Fibroblast of skin of abdomen (primary cell): ENCODE measurements at regions not wholly inside any gene's neighbourhood (a gene's known extent, or its start where the extent isn't known, plus 50 kb on each side); places are given as distances from the start of the nearest gene placed in this dataset.
"Not testable (repeated sequence)": the region's sequence is repeated elsewhere in the genome, so short reads cannot be mapped to it uniquely, and the experiment has no call there.

Experiments
- DNase-seq: peaks from one replicate; pipeline ENCODE4 v3.0.0-alpha.2; 2013

- peak; percentile 68 for DNase-seq
Observed at GRCh38 chrX:122582280-122582974, 601.7 kb upstream of the GRIA3 start.

GRCh38 chrX:122582975-122583305 lies 601.1 kb upstream of the GRIA3 start:
- DNase-seq: no peak

GRCh38 chrX:122583551-122583950 lies 600.5 kb upstream of the GRIA3 start:
- no peak for DNase-seq

DNA sequence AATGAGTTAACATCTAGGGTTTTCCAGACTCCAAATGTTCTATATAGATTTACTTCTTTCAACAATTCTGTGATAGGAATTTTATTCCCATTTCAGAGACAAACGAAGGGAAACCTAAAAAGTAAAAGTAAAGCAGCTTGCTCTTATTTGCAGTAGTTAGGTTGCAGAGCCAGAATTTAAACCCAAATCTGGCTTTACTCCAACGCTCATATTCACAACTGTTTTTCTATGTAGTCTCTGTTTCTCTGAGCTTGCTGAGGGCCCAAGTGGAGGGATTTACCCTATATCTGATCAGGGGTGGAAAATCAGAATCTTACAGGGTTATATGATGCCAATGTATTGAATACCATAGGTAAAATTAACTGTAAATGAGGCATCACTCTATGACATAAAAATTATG lies 599.1 kb upstream of the GRIA3 start:
- DNase-seq: no peak

- DNase-seq: peak; percentile 30
Observed at GRCh38 chrX:122586831-122587230, 597.2 kb upstream of the GRIA3 start.

- no peak for DNase-seq
Observed at GRCh38 chrX:122591546-122591945, 592.5 kb upstream of the GRIA3 start.

DNA sequence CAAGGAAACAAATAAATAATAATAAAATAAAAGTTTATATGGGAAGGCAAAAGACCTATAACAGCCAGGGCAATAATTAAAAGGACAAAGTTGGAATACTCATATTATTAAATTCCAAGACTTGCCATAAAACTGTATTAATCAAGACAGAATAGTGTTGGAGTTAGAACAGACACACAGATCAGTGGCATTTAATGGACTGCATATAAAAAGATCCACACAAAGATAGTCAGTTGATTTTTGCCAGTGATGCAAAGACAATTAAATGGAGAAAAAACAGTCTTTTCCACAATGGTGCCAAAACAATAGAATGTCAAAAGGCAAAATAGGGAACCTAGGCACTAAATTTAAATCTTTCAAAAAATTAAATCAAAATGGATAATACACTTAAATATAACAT lies 587.1 kb upstream of the GRIA3 start:
- no peak for DNase-seq

DNA sequence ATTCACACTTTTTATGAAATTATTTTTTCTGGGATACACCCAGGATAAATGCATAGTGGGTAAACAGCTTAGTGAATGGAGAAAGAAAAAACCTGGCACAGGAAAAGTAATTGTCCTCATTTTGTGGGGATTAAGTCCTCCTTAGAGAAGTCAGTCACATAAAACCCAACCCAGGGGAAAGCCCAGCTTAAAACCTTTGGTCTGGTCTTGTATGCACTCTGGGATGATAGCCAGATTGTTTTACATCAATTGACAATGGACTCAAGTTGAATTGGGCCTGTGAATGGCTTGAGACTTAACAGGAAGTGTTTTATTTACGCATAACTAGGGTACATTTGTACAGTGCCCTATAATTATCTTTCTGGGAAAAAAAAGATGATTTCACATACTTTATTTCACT lies 561.3 kb upstream of the GRIA3 start:
- no peak for DNase-seq

DNA sequence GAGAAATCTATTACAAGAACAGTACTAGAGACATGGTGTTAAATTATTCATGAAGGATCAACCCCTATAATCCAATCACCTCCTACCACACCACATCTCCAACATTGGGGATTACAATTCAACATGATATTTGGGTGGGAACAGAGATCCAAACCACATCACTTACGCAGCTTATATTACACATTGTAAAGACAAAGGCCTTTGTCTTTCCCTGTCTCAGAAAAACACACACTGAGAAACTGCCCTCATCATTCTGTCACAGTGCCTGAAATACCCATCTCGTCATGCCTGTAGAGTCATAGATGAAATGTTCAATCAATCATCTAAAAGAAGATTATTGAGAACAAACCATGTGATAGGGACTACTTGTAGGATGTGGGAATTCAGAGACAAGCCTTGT lies 558.8 kb upstream of the GRIA3 start:
- peak; percentile 29 for DNase-seq

- peak; percentile 85 for DNase-seq
Observed at GRCh38 chrX:122625821-122626220, 558.3 kb upstream of the GRIA3 start.

- peak; percentile 14 for DNase-seq
Observed at GRCh38 chrX:122626871-122627270, 557.2 kb upstream of the GRIA3 start.

DNA sequence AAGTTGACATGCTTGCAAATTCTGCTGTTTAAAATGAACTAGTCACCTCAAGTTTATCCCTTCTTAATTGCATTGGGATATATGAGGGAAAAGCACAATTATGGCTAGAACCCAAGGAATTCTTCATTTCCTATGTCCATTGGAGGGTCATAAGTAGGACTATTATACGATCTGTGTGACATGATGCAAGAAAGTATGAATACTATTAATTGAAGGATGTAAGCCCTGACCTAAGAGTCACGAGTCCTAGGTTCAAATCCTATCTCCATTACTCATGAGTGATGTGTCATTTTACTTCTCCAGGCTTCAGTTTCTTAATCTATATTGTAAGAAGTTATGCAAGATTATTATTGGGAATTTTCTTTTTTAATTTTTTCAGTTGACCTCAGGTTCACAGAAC lies 542.9 kb upstream of the GRIA3 start:
- no peak for DNase-seq

- DNase-seq: no peak
Observed at GRCh38 chrX:122641826-122642225, 542.3 kb upstream of the GRIA3 start.

- not testable (repeated sequence) for DNase-seq
Observed at GRCh38 chrX:122655256-122655655, 528.8 kb upstream of the GRIA3 start.

- peak; percentile 66 for DNase-seq
Observed at GRCh38 chrX:122666601-122667000, 517.5 kb upstream of the GRIA3 start.

DNA sequence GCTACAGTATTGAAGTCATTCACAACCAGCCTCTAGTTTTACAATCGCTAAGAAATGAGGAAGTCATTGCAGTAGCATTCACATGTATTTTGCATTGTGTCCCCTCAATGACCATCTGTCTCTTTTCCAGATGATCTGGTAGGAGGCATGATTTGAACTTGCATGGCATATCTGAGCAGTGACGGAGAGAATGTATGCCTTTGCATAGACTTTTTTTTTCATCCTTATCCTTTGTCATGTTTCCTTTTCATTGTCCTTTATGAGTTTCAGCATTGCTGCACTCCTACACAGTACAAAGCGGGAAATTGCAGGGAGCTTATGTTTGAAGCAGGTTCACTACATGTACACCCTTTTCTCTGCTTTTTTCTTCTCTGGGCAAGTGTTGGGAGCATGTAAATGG lies 516.4 kb upstream of the GRIA3 start:
- DNase-seq: no peak

- peak; percentile 16 for DNase-seq
Observed at GRCh38 chrX:122703762-122704161, 480.3 kb upstream of the GRIA3 start.

DNA sequence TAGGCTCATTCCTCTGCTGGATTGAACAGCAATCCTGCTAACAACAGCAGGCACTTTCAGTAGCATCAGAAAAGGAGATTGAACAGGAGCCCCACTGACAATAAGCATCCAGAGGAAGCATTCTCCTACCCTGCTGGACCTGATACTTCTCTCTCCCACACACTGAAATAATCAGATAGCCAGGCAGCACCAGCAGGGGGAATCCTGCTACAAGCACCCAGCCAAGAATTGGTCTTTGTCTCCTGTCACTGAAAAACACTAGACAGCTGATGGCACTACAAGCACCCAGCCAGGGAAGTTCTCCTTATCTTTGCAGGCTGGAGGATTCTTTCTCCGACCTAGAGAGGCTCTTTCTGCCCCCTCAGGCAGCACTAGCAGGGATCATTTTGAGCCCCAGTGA lies 444.3 kb upstream of the GRIA3 start:
- peak; percentile 8 for DNase-seq

DNA sequence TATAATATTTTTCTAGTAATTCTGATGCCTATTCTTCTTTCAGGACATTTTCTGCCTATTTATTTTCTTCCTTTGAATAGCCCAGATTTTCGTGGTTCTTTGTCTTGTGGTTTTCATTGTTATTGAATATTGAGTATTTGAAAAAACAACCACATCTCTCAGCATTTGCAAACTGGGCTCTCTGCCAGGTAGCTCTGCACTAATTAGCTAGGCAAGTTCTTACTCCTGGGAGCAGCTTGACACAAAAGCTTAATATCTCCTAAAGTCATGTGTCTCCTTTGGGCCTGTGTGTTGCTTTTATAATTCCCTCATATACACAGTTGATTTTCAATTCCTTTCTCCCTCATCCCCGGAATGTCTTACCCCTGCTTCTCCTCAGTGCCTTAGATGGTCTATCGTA lies 413.5 kb upstream of the GRIA3 start:
- peak; percentile 21 for DNase-seq

DNA sequence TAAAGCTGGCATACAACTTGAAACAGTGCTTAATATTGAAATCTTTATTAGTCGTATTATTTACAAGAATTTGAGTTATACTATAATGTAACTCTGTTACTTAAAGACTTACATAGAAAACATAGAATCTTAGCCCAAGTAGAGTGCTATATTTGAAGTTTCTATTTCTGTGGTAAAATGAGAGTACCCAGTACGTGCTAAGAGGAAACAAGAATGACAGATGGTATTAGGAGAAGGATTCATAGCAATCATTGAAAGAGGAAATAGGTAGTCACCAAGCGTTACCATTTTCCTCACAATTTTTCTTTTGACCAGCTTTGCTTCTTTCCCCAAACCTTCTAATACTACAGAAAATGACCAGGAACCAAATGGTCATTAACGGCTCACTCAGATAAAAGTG lies 412.1 kb upstream of the GRIA3 start:
- DNase-seq: no peak

DNA sequence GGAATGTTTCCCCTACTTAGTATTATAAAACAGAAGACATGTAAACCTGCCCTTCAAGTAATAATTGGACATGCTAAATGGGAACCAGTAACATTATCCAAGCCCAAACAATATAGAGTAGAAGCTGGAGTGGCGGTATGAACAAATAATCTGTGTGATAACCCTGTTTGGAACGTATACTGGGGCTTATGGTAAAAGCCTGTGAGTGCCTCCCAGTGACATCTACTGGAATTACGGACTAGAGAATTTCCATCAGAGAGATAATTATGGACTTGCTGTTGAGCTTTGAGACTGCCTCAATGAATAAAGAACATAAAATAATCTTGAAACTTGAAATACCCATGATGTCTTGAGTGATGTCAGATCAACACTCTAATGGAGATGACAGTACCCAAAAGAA lies 406.3 kb upstream of the GRIA3 start:
- no peak for DNase-seq

DNA sequence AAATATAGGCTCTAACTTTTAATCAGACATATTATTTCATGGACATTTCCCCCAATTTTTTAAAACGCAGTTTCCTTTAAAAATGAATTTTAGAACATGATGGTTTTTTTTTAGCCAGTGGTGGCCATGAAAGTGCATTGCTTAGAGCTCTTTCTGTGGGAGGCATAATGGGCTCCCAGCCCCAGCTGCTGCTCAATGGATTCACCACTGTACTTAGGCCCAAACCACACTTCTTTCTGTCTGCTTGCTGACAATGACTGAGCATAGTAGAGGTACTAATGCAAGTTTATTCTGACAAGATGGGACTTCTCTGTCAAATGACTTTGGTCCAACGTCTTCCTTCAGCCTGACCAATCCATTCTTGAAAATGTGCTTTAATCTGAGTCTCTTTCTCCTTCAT lies 400.2 kb upstream of the GRIA3 start:
- DNase-seq: no peak

- DNase-seq: peak; percentile 72
Observed at GRCh38 chrX:122787231-122787630, 396.8 kb upstream of the GRIA3 start.

GRCh38 chrX:122788216-122788615 lies 395.9 kb upstream of the GRIA3 start:
- peak; percentile 1 for DNase-seq

DNA sequence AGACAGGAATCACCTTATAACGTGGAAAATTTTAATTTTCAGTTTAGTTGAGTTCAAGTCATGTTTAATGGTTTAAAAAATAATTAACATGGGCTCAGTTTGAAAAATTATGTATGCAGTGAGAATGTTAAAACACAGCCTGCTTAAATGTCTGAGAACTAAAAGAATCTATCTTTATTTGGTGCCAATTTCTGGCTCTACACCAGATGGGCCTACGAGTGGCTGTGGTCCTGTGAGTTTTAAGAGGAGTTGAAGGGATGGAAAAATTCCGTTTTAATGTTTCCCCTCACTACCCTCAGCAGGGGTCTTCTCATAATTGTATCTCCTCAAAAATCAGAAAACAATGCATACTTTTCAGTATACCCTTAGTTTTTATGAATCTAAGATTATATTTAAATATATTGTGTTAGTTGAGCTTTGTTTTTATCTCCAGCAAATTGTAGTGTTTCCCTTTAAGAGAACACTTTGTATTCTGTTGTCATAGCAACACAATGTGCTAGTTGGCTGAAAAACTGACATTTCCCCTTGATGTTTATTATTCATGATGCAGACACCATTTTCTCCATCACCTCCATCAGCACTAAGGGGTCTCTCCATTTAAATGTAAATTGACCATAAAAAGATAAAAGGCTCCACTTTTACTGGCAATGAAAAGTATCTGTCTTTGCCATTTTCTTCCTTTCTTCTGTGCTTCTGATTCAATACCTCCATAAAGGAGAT lies 393.5 kb upstream of the GRIA3 start:
- no peak for DNase-seq
